ENCODE measurements at regions not wholly inside any gene's neighbourhood (a gene's known extent, or its start where the extent isn't known, plus 50 kb on each side); places are given as distances from the start of the nearest gene placed in this dataset.

GRCh38 chr16:63223851-63224250 is 1187.6 kb upstream of the CDH8 start:
- Histone ChIP-seq H3K9me3 (ENCODE audit: control insufficient read depth, low read depth, low read length) (no peaks in the 10 kb centered on the region), H3K4me1 (ENCODE audit: control insufficient read depth, low read depth, low read length) (no peaks in the 10 kb centered on the region), H3K27me3 (ENCODE audit: control insufficient read depth, insufficient read depth, low read length) (no peaks in the 10 kb centered on the region), H3K36me3 (ENCODE audit: control insufficient read depth, low read depth, low read length) (no peaks in the 10 kb centered on the region), H3K4me3 (ENCODE audit: low read length) (no peak overlapping the region), H3K9ac (ENCODE audit: low read length) (no peak overlapping the region), H3K27ac (ENCODE audit: low read length) (no peak overlapping the region)

- Histone ChIP-seq H3K9ac (ENCODE audit: low read length) (no peak overlapping the region), H3K4me1 (ENCODE audit: control insufficient read depth, low read depth, low read length) (peaks cover 9% of the 10 kb centered on the region), H3K27ac (ENCODE audit: low read length) (no peak overlapping the region), H3K9me3 (ENCODE audit: control insufficient read depth, low read depth, low read length) (no peaks in the 10 kb centered on the region), H3K4me3 (ENCODE audit: low read length) (no peak overlapping the region), H3K27me3 (ENCODE audit: control insufficient read depth, insufficient read depth, low read length) (no peaks in the 10 kb centered on the region), H3K36me3 (ENCODE audit: control insufficient read depth, low read depth, low read length) (no peaks in the 10 kb centered on the region)
Measured at GRCh38 chr16:63216696-63217423, 1180.6 kb upstream of the CDH8 start.

- Histone ChIP-seq H3K27ac (ENCODE audit: low read length) (no peak overlapping the region), H3K36me3 (ENCODE audit: control insufficient read depth, low read depth, low read length) (no peaks in the 10 kb centered on the region), H3K4me1 (ENCODE audit: control insufficient read depth, low read depth, low read length) (no peaks in the 10 kb centered on the region), H3K4me3 (ENCODE audit: low read length) (no peak overlapping the region), H3K27me3 (ENCODE audit: control insufficient read depth, insufficient read depth, low read length) (no peaks in the 10 kb centered on the region), H3K9me3 (ENCODE audit: control insufficient read depth, low read depth, low read length) (no peaks in the 10 kb centered on the region), H3K9ac (ENCODE audit: low read length) (no peak overlapping the region)
Measured at GRCh38 chr16:63201851-63202250, 1165.6 kb upstream of the CDH8 start.

GRCh38 chr16:63200940-63201339 is 1164.7 kb upstream of the CDH8 start:
- Histone ChIP-seq H3K36me3 (ENCODE audit: control insufficient read depth, low read depth, low read length) (no peaks in the 10 kb centered on the region), H3K4me1 (ENCODE audit: control insufficient read depth, low read depth, low read length) (no peaks in the 10 kb centered on the region), H3K4me3 (ENCODE audit: low read length) (no peak overlapping the region), H3K27ac (ENCODE audit: low read length) (no peak overlapping the region), H3K9me3 (ENCODE audit: control insufficient read depth, low read depth, low read length) (no peaks in the 10 kb centered on the region), H3K27me3 (ENCODE audit: control insufficient read depth, insufficient read depth, low read length) (no peaks in the 10 kb centered on the region), H3K9ac (ENCODE audit: low read length) (no peak overlapping the region)

GRCh38 chr16:63195336-63195735 is 1159.1 kb upstream of the CDH8 start:
- Histone ChIP-seq H3K27ac (ENCODE audit: low read length) (no peak overlapping the region), H3K9me3 (ENCODE audit: control insufficient read depth, low read depth, low read length) (no peaks in the 10 kb centered on the region), H3K4me3 (ENCODE audit: low read length) (no peak overlapping the region), H3K27me3 (ENCODE audit: control insufficient read depth, insufficient read depth, low read length) (no peaks in the 10 kb centered on the region), H3K9ac (ENCODE audit: low read length) (no peak overlapping the region), H3K36me3 (ENCODE audit: control insufficient read depth, low read depth, low read length) (no peaks in the 10 kb centered on the region), H3K4me1 (ENCODE audit: control insufficient read depth, low read depth, low read length) (no peaks in the 10 kb centered on the region)

- no peak overlapping the region for H3K4me3 ChIP-seq (ENCODE audit: low read length)
- no peak overlapping the region for H3K9ac ChIP-seq (ENCODE audit: low read length)
- no peaks in the 10 kb centered on the region for H3K36me3 ChIP-seq (ENCODE audit: control insufficient read depth, low read depth, low read length)
- H3K9me3 ChIP-seq (ENCODE audit: control insufficient read depth, low read depth, low read length) = no peaks in the 10 kb centered on the region
- H3K4me1 ChIP-seq (ENCODE audit: control insufficient read depth, low read depth, low read length) = peaks cover 4% of the 10 kb centered on the region
- no peaks in the 10 kb centered on the region for H3K27me3 ChIP-seq (ENCODE audit: control insufficient read depth, insufficient read depth, low read length)
- H3K27ac ChIP-seq (ENCODE audit: low read length) = no peak overlapping the region
Measured at GRCh38 chr16:63192980-63193379, 1156.7 kb upstream of the CDH8 start.

- peaks cover 18% of the 10 kb centered on the region for H3K4me1 ChIP-seq (ENCODE audit: control insufficient read depth, low read depth, low read length)
- H3K9me3 ChIP-seq (ENCODE audit: control insufficient read depth, low read depth, low read length) = no peaks in the 10 kb centered on the region
- no peak overlapping the region for H3K9ac ChIP-seq (ENCODE audit: low read length)
- no peaks in the 10 kb centered on the region for H3K27me3 ChIP-seq (ENCODE audit: control insufficient read depth, insufficient read depth, low read length)
- H3K4me3 ChIP-seq (ENCODE audit: low read length) = no peak overlapping the region
- no peaks in the 10 kb centered on the region for H3K36me3 ChIP-seq (ENCODE audit: control insufficient read depth, low read depth, low read length)
- no peak overlapping the region for H3K27ac ChIP-seq (ENCODE audit: low read length)
Measured at GRCh38 chr16:63188086-63188771, 1152.0 kb upstream of the CDH8 start.

GRCh38 chr16:63187638-63188037 is 1151.4 kb upstream of the CDH8 start:
- Histone ChIP-seq H3K4me1 (ENCODE audit: control insufficient read depth, low read depth, low read length) (peaks cover 18% of the 10 kb centered on the region), H3K36me3 (ENCODE audit: control insufficient read depth, low read depth, low read length) (no peaks in the 10 kb centered on the region), H3K27me3 (ENCODE audit: control insufficient read depth, insufficient read depth, low read length) (no peaks in the 10 kb centered on the region), H3K27ac (ENCODE audit: low read length) (no peak overlapping the region), H3K9ac (ENCODE audit: low read length) (no peak overlapping the region), H3K9me3 (ENCODE audit: control insufficient read depth, low read depth, low read length) (no peaks in the 10 kb centered on the region), H3K4me3 (ENCODE audit: low read length) (no peak overlapping the region)

GRCh38 chr16:63185235-63185780 is 1149.1 kb upstream of the CDH8 start:
- H3K9me3 ChIP-seq (ENCODE audit: control insufficient read depth, low read depth, low read length) = no peaks in the 10 kb centered on the region
- no peak overlapping the region for H3K4me3 ChIP-seq (ENCODE audit: low read length)
- H3K27ac ChIP-seq (ENCODE audit: low read length) = no peak overlapping the region
- H3K36me3 ChIP-seq (ENCODE audit: control insufficient read depth, low read depth, low read length) = no peaks in the 10 kb centered on the region
- H3K27me3 ChIP-seq (ENCODE audit: control insufficient read depth, insufficient read depth, low read length) = no peaks in the 10 kb centered on the region
- H3K9ac ChIP-seq (ENCODE audit: low read length) = no peak overlapping the region
- peaks cover 18% of the 10 kb centered on the region for H3K4me1 ChIP-seq (ENCODE audit: control insufficient read depth, low read depth, low read length)

- H3K4me3 ChIP-seq (ENCODE audit: low read length) = no peak overlapping the region
- no peaks in the 10 kb centered on the region for H3K9me3 ChIP-seq (ENCODE audit: control insufficient read depth, low read depth, low read length)
- H3K36me3 ChIP-seq (ENCODE audit: control insufficient read depth, low read depth, low read length) = no peaks in the 10 kb centered on the region
- no peaks in the 10 kb centered on the region for H3K27me3 ChIP-seq (ENCODE audit: control insufficient read depth, insufficient read depth, low read length)
- peaks cover 14% of the 10 kb centered on the region for H3K4me1 ChIP-seq (ENCODE audit: control insufficient read depth, low read depth, low read length)
- H3K27ac ChIP-seq (ENCODE audit: low read length) = no peak overlapping the region
- no peak overlapping the region for H3K9ac ChIP-seq (ENCODE audit: low read length)
Measured at GRCh38 chr16:63183743-63184142, 1147.5 kb upstream of the CDH8 start.

GRCh38 chr16:63175313-63175712 is 1139.1 kb upstream of the CDH8 start:
- H3K9ac ChIP-seq (ENCODE audit: low read length) = no peak overlapping the region
- H3K4me1 ChIP-seq (ENCODE audit: control insufficient read depth, low read depth, low read length) = no peaks in the 10 kb centered on the region
- H3K9me3 ChIP-seq (ENCODE audit: control insufficient read depth, low read depth, low read length) = no peaks in the 10 kb centered on the region
- no peak overlapping the region for H3K4me3 ChIP-seq (ENCODE audit: low read length)
- H3K36me3 ChIP-seq (ENCODE audit: control insufficient read depth, low read depth, low read length) = no peaks in the 10 kb centered on the region
- H3K27me3 ChIP-seq (ENCODE audit: control insufficient read depth, insufficient read depth, low read length) = no peaks in the 10 kb centered on the region
- H3K27ac ChIP-seq (ENCODE audit: low read length) = no peak overlapping the region

- H3K27me3 ChIP-seq (ENCODE audit: control insufficient read depth, insufficient read depth, low read length) = no peaks in the 10 kb centered on the region
- H3K4me3 ChIP-seq (ENCODE audit: low read length) = no peak overlapping the region
- H3K36me3 ChIP-seq (ENCODE audit: control insufficient read depth, low read depth, low read length) = no peaks in the 10 kb centered on the region
- no peak overlapping the region for H3K27ac ChIP-seq (ENCODE audit: low read length)
- no peaks in the 10 kb centered on the region for H3K4me1 ChIP-seq (ENCODE audit: control insufficient read depth, low read depth, low read length)
- no peaks in the 10 kb centered on the region for H3K9me3 ChIP-seq (ENCODE audit: control insufficient read depth, low read depth, low read length)
- H3K9ac ChIP-seq (ENCODE audit: low read length) = no peak overlapping the region
Measured at GRCh38 chr16:63174801-63175200, 1138.6 kb upstream of the CDH8 start.
